NCI-H187 treated with DMSO at 0.1 percent for 48 hours (cell line): ENCODE measurements at regions not wholly inside any gene's neighbourhood (a gene's known extent, or its start where the extent isn't known, plus 50 kb on each side); places are given as distances from the start of the nearest gene placed in this dataset.

Source experiments
- DNase-seq: peaks from one replicate; lab custom pipeline; 2025; lab: John Stamatoyannopoulos, UW

DNA sequence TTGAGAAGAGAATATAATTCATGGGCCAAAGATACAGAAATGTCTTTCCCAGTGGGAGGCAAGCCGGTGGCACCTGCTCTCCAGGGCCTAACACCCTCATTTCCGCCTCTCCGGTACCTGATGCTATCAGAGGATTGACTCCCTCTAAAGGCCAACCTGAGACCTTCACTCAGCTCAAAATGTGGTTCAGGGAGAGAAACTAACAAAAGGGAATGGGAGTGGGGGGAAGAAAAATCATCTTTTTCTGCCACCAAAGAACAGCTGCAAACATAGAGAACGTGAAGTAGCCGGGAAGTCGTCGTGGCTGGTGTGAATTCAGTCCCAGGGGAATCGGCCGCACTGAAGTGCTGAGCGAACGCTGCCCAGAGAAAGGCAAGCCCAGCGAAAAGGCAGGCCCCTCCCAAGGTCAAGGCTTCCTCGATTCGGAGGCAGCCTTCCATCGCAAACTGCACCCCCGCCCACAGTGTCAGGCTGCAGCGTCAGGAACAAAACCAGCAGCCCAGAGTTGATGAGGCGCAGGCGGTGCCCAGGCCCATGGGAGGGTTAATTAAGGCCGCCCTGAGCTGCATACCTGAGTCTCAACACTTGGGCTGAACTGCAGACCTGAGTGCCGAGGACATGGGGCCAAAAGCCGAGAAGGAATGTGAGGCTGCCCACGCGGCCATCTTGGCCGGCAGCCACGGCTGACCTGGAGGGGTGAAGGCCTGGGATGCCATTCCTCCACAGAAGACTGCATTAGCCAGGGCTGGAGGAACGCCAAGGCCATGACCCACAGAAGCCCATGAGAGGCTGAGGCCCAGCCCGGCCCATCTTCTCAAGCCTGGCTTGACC, 160.2 kb downstream of the PSMG1 start:
- peak; percentile 83 for DNase-seq

DNA sequence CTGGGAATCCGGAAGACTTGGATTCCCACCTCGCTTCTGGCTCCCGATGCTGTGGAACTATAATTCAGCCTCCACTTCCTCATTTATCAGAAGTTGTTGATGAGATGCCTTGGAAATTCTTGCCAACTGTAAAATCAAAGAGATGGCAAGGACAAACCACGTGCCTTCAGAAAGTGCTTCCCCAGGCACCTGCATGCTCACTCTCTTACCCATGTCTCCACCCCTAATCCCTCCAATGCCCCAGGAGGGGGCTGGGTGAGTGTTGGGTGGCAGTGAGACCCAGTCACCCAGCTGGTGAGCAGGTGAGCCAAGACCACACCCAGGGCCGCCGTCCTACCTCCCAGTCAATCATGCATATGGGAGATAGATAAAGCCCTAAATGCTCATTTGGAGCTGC, 160.8 kb downstream of the PSMG1 start:
- no peak for DNase-seq

DNA sequence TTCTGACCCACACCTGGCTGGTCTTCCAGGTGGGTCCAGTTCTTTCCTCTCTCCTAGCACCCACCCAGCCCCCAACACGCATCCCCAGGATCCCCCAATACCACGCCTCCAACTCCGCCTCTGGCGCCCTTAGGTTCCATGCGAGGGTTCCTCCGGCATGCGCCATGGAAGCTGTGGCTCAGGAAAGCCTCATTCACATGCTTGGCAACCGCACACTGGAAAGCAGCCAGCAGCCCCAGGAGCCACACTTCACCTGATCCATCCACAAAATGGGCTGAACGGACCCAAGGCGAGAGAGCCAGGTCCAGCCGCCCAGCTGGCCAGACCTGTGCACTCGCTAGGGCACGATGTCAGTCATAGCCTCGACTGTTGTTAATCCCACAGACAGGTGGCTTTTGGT, 161.2 kb downstream of the PSMG1 start:
- no peak for DNase-seq

DNA sequence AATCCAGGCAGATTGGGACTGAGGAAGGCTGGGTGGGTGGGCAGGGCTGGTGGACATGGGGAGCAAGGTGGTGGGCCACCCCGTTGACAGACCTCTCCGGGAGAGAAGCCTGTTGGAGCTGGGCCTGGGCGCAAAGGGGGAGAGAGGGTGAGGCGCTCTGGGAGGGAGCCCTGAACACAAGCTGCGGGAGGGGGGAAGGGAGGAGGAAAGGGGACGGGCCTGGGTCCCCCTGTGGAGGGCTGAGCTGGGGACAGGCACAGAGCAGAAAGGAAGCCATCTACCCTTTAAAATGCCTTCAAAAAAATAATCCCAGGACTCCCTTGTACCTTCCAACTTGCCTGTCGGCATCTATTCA, 161.8 kb downstream of the PSMG1 start:
- DNase-seq: no peak

DNA sequence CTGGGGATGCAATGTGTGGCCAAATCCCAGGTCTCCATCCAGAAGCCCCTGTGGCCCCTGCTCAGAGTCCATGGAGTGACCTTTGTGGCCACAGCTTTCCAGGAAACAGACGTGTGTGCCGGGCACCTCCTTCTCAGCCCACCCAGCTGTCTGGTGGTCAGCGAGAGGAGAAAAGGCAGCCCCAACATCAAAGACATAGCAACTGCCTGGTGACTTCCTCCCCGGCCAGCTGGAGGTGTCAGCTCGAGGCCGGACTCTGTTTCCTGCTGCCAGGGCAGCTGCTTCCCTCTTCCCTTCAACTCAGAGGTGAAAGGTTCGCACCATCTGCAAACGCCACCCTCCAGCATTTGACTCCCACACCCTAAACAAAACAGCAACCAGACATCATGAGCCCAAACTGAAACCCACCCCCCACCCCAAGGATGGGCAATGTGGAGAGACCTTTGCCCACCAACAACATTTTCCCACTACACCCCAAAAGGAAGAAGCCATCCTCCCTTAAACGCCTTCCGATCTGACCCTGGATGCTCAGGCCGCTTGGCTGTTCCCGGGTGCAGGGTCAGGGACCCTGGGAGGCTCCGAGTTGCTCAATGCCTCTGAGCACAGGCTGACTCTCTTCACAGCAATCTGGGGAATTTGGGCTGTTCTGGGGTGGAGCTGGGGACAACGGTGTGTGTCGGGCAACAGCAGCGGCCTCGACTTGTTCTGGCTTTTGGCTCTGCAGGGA, 162.3 kb downstream of the PSMG1 start:
- DNase-seq: no peak

DNA sequence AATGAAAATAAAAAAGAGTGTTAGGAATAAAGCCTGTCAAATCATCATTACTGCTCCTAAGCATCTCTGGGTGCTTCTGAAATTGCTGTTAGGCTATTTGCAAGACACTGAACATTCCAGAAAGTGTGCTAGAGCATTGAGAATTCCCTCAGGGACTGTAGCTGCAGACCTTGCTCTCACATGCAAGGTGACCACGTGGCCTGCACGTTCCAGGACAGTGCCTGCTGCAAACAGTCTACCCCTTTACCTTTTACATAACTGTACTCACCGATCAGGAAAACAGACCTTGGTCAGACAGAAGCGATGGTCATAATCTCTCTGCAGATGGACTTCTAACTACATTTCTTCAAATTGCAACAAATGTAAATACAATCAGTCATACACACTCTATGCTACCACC, 164.5 kb downstream of the PSMG1 start:
- DNase-seq: no peak

DNA sequence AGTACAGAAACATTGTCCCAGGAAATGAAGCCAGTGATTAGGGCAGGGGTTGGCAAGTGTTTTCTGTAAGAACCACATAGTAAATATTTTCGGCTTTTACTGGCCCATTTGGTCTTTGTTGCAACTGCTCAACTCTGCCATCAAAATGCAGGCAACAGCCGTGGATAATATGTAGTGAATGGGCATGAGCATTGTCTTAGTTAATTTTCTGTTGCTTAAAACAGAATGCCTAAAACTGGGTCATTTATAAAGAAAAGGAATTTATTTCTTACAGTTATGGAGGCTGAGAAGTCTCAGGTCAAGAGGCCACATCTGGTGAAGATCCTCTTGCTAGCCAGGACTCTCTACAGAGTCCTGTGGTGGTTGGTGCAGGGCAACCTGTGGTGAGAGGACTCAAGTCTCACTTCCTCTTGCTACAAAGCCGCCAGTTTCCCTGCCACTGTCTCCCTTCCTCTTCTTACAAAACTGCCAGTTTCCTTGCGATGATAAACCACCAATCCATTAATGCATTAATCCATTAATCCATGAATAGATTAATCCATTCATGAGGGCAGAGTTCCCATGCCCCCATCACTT, 166.4 kb downstream of the PSMG1 start:
- no peak for DNase-seq

DNA sequence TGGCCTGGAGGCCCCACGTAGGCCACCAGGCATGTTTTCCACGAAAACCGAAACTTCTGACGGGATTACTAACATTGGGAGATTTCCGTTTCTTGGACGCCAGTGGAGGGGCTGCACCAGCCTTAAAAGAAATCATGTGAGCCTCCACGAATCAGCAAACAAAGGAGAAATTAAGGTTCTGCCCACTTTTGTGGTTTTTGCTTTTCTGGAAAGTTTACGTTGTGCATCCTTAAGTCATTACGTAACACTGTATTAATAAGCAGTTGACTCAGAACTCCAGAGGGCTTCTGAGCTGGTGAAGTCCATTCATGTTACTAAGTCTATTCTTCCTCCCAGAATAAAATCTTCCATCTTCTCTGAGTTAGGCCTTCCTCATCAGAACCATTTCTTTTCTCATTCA, 168.5 kb downstream of the PSMG1 start:
- no peak for DNase-seq

DNA sequence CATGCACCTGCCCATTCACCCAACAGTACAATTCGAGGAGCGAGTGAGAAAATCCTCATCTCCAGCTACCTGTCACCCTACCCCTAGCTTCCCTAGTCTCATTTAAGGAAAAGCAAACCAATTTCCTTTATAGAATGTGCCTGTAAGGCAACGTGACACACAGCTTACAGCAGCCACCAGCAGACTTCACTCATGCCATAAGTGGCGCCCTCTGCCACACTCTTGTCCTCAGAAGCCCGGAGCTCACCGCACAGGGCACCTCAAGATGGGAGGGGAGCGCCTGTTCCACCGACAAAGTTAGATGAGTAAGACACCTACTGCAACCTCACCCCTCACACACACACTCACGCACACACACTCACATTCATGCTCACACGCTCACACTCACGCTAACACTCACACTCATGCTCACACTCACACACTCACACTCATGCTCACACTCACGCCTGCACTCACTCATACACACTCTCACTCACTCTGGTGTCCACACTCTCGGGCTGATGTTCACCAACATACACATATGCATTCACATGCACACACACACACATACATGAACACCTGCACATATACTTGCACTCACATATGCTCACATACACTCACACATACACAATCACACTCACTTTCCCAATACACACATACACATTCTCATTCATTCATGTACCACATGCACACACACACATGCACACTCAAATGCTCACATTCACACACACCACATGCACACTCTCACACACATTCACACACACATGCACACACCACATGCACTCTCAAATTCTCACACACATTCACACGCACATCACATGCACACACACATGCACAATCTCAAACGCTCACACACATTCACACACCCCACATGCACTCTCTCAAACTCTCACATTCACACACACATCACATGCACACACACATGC, 170.7 kb downstream of the PSMG1 start:
- DNase-seq: no peak

DNA sequence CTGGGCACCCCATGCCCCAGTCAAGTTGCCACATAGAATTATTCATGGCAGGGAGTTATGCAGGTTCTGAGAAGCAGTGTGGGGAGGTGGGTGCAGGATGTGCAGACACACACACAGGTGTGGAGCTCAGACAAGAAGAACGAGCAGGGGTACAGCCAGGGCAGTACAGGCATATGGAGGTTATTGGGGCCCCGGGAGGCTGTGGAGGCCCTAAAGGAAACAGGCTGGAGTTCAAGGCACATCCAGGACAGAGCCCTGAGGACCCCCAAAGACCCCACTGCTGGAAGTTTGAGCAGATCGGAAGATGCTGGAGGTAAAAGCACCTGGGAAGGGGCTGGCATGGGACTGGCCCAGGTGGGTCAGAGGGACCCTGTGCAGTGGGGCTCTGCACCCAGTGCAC, 171.3 kb downstream of the PSMG1 start:
- no peak for DNase-seq

DNA sequence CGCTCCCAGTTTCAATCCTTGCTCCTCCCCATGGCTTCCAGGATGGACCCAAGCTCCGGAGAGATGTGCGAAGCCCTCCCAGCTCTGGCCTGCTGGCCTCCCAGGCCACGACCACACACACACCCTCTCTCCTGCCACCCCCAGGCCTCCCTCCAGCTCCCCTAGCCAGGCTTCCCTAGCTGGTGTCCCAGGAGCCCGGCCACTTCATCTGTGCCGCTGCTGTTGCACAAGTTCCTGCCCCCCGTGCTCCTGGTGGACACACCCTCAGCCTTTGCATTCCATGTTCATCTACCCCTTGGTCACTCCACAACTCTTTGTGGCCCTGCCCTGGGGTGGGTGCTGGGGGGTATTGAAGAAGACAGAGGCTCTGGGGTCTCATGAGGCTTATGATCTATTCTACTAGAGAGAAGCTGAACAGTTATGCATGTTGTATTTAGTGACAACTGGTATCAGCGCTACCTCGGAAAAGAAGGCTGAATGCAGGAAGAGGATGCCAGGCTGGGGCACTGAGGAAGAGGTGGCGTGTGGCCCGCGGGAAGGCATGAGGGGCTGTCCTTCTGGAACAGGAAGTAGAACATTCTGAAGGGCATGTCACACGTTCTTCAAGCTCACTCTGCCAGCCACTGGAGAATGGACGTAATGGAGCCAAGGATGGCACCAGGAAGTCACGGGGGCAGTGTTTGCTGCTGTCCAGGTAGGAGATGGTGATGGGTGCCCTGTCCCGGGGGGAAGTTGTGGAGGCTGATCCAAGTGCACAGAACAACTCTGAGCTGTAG, 172.4 kb downstream of the PSMG1 start:
- DNase-seq: no peak

DNA sequence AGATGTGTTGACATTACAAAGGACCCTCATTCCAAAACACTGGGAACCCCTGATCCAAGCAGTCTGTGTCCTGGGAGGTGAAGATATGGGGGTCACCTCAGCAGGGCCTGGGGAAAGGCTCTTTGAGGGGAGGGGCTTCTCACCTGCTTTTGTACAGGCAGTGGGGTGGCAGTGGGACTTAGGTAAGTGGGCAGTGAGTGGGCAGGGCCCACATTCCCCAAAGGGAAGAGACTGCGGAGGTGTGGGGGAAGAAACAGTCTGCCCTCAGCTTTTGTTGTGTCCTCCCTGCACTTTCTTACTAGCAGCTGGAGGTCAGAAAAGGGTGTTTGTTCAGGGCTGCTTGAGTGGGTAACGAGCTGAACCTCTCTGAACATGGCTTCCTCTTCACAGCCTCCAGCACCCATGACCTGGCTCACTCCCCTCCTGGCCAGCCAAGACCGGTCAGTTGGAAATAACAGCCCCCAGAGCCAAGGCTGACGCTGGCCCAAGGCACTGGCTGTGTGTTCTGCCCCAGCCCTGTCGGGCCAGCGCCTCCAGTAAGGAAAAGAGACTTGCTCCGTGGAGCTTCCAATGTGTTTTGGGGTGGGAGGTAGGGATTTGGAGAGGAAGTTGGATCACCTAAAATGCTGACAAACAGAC, 173.5 kb downstream of the PSMG1 start:
- DNase-seq: no peak

DNA sequence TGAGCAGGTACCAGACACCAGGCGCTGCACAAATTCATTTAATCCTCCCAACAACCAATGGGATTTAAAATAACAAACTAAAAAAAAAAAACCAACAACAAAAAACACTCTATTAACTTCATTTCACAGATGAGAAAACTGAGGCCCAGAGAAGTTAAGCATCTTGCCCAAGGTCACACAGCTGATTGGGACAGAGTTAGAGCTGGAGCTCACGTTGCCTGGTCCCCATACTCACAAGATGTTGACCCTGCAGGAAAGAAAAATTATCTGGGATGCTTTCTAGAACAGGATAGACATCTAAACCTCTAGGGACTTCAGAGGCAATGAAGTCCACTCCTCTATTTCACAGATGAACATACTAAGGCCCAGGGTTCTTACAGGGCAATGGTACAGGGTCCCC, 175.3 kb downstream of the PSMG1 start:
- no peak for DNase-seq

DNA sequence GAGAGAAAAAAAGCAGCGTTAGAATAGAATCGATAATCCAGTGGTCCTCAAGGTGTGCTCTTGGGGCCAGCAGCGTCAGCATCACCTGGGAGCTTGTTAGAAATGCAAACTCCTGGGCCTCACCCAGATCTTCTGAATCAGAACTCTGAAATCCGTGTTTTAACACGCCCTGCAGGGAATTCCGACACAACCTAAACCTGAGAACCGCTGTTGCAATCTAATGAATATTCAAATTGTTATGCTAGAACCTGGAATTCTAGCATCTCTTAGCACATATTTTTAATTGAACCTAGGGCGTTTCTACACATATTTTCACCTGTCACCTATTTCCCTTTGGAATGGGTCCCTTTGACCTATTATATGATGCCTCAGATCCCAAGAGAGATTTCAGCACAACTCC, 175.7 kb downstream of the PSMG1 start:
- DNase-seq: no peak

DNA sequence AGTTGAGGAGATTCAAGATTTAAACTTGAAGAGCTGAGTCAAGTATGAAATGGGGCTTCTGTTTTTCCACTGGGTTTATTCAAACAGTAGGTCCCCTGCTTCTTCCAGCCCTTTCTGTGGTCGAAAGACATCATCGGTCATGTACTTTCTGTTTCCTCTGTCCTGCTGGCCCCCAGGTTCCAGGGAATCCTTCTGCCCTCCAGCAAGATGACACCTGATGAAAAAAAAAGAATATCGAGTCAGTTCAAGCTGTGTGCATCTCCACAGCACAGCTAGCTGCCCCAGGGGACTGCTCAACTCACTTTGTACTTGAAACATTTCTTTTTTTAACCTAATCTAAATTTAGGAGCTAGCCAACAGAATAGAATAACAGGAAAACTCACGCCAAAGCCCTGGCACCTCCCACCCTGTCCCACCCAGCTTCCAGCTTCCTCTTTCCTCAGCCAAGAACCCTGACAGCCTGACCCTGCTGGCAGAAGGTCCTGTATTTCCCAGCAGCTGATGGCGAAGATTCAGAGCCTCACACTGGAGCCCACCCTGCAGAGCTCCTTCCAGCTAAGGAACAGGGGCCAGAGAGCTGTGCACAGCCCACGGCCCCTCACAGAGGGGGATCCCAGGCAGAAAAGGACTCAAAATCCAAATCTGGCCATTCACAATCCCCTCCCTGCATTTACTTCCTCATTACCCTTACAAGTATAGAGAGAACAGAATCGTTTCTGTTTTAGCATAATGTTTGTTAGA, 176.5 kb downstream of the PSMG1 start:
- DNase-seq: no peak

DNA sequence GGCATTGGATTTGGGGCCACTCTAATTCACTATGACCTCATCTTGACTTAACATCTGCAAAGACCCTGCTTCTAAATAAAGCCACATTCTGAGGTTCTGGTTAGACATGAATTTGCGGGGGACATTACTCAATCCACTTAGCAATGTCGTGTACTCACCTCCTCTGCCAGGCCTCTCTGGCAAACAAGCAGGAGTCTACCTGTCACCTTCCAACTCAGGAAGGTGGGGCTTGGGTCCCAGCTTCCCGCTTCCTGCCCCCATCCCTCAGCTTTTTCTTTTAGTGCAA, 177.8 kb downstream of the PSMG1 start:
- no peak for DNase-seq

DNA sequence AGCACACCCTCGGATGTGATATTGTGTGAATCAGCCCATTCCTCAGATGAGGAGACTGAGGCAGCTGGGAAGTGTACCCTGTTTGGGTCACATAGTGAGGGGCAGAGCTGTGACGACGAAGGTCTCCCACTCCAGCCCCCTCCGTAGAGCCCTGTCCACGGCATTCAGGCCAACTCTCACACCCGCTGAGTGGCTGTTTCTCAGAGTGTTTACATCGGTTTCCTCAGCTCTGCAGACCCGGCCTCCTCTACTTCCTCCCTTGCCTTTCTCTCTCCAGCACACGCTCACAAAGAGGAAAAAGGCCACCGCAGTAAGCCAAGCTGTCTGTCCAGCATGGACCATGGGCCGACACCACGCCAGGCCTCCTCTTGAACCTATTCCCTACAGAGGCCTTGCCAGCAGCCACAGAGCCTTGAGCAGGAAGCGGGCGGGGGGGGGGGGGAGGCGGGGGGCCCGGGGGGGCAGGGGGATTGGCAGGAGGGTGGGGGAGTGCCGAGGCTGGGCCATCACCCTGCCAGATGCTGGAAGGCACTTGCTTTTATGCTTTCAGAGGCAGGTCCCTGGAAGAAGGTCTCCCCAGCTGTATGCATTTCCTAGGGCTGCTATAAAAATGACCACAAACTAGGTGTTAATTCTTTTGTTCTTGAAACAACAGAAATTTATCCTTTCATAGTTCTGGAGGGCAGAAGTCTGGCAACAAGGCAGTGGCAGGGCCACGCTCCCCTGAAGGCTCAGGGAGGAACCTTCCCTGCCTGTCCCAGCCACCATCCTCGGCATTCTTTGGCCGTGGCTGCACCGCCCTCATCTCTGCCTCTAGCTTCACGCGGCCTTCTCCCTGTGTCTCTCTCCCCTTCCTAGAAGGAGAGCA, 178.4 kb downstream of the PSMG1 start:
- no peak for DNase-seq

DNA sequence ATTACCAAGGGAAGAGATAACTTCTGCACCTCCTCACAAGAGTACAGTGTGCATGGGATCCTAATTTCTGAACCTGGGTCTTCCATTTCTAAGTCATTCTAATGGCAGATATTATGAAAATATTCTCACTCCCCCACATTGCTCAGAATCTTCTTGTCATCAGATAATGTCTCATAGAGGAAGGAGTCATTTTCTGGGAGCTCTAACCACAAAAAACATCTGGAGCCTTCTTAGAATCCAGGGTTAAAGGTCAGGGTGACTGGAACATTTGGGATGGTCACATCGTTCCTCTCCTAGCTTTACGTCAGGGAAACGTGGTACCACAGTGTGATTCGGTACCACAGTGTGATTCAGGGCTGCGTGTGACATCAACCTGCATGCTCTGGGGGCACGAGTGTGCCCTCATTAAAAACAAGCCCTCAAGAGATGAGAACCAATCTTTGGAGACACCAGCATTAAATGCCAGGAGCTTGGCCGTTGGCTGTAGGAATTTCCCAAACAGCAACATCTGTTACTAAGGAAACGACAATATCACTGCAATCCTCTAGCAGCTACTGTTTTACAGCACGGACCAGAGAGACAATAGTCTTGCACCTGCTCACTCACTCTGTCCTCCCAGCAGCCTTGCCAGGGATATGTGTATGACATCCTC, 179.1 kb downstream of the PSMG1 start:
- no peak for DNase-seq

DNA sequence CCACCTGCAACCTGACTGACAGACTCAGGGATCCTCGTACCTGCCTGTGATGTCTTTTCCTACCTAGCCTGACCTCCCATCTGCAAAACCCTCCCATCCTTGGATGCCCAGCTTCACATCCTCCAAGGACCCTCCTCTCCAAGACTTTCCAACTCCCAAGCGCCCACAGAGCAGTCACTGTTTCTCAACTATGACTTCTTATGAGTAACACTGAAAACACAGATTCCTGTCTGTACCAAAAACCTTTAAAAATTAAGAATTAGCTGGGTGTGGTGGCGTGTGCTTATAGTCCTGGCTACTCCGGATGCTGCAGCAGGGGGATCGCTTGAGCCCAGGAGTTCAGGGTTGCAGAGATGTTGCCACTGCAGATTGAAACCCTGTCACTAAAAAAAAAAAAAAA, 181.9 kb downstream of the PSMG1 start:
- no peak for DNase-seq
